Inferior parietal cortex (tissue), 1 donor: ENCODE measurements at regions not wholly inside any gene's neighbourhood (a gene's known extent, or its start where the extent isn't known, plus 50 kb on each side); places are given as distances from the start of the nearest gene placed in this dataset.

Experiments used
- DNase-seq: peaks from one replicate; pipeline ENCODE4 v3.0.0-alpha.2; 2016; ENCODE audit errors: extremely low spot score

DNA sequence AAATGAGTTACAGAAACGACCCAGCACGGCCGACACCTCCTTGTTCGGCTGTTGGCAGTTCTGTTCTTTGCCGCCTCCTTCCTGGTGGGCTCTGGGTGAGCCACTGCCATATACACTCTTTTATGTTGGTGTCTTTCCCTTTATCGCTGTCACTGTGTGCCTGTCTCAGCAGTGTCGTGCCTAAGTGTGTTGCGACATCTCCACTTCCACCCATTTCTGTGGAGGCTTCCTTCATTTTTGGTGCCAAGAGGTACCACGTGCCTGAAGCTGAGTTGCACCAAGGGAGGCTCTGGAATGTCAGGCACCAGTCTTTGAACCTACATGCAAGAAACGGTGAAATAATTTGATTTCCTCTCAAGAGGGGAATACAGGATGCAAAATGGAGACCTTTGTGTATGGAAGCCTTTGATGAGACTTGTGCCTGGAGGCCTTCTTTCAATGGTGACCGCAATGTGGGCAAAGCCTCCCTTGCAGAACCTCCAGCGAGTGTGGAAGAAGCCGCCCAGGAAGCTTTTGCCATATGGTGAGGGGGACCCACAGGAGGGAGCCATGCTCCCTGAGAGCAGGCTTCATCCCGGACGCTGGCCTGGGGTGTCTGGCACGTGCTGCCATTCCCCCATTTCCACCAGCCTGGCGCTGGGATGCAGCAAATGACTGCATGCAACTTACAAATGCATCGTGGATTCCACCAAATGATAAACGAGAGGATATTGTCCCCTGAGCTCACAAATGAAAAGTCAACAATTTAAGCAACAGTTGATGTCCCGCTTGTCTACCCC lies 136.2 kb downstream of the TEX29 start:
- no peak for DNase-seq

DNA sequence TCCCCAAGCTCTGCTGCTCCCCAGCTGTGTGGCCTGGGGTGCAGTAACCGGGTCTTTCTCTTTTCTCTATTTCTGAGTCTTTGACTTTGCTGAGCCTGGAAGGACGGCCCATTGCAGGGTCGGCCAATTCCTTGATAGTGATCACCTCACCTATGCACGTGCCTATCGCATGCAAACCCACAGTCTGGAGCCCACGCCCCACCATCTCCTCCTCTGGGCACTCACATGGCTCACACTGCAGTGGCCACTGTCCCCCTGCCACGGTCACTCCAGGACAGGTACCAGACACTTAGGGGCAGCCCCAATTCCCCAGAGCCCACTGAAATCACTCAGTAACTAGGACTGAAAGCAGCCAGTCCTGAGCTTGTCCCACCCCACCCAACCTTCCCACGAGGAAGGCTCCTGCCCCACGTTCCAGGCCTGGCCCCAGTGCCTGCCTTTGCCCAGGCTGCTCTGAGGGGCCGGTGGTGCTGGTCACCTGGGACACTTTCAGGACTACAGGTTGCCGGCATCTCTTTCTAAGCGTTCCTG lies 137.6 kb downstream of the TEX29 start:
- DNase-seq: no peak

DNA sequence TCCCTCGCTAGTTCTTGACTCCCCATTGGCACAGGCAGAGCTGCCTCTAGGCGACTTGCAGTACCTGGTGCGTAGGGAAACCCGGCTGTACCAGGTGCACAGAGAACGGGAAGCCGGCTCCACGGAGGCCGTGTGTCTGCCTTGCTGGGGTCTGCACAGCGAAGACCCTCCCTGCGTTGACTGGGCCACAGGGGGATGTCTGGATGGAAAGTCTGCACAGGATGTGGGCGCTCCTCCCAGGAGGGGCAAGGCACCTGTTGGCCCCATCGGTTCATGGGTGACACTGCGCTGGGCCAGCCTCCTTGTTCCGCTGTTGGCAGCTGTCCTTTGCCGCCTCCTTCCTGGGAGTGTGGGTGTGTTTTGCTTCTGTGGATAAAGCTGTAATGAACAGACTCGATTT lies 138.3 kb downstream of the TEX29 start:
- DNase-seq: no peak

DNA sequence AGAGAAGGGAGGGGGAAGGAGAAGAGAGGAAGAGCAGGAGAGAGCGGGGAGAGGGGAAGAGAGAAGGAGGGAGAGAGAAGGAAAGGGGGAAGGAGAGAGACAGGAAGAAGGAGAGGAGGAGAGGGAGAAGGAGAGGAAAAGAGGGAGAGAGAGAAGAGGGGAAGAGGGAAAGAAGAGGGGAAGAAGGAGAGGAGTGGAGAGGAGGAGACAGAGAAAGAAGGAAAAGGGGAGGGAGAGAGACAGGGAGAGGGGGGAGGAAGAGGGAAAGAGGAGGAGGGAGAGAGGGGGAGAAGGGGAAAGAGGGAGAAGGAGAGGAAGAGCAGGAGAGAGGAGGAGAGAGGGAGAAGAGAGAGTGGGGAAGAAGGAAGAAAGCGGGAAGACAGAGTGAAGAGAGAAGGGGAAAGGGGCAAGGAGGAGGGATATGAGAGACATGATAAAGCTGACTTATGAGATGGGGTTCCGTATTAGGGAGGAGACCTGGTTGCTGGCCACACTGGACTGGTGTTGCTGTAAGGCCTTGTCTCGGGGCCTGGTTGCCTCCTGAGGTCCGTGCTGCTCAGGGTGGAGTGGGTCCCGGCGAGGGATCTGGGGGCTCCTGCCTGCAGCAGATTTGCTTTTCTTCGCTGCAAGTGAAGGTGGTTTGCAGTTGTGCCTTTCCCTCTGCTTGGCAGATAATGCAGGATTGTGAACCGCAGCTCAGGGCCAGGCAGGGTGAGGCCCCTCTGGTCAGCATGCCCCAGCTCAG lies 139.5 kb downstream of the TEX29 start:
- DNase-seq: no peak

DNA sequence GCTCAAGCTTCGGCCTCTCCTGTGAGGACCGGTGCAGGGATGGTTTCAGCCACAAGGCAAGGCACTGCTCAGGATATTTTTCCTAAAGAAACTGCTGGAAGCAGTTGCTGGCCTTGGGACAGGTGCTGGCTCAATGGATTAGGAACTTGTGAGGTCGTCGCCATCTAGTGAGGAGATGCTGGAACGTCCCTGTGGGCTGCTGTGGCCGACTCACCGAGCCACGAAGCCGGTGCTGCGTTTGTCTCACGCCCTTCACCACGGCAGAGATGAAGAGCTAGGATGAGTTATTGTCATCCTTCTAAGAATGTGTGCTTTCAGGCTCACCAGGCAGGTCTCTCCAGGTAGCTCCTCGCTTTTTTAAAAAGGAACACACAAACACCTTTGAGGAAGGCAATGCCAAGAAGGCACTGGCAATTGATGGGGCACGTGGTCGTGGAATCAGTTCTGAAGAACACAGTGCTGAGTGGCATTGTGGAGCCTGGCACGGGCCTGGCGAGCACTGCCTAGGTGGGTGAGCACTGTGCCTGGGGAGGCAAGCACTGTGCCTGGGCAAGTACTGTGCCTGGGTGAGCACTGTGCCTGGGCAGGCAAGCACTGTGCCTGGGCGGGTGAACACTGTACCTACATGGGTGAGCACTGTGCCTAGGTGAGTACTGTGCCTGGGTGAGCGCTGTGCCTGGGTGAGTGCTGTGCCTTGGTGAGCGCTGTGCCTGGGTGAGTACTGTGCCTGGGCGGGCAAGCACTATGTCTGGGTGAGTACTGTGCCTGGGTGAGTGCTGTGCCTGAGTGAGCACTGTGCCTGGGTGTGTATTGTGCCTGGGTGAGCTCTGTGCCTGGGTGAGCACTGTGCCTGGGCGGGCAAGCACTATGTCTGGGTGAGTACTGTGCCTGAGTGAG lies 140.4 kb downstream of the TEX29 start:
- DNase-seq: peak; percentile 72

DNA sequence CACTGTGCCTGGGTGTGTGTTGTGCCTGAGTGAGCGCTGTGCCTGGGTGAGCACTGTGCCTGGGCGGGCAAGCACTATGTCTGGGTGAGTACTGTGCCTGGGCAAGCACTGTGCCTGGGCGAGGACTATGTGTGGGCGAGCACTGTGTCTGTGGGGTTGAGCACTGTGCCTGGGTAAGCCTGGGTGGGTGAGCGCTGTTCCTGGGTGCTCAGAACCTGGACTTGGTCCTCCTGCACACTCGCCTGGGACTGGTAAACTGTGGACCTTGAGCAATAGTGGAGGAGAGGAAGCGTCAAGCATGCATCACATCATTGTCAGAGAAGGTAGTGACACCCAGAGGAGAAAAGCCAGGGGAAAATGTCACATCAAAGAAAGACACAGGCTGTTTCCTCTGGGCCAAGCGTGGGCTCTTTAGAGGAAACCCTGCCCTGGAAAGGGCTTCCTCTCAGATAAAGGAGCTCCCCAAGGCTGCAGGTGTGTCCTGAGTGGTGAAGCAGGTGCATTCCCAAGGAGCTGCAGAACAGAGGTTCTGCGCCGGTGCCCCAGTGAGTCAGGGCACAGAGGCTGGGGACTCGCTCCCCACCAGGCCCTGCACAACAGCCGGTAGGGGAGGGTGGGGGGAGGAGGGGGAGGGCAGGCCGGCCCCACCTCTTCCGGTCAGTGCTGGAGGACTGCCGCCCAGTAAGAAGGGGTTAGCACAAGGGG lies 141.2 kb downstream of the TEX29 start:
- DNase-seq: no peak

DNA sequence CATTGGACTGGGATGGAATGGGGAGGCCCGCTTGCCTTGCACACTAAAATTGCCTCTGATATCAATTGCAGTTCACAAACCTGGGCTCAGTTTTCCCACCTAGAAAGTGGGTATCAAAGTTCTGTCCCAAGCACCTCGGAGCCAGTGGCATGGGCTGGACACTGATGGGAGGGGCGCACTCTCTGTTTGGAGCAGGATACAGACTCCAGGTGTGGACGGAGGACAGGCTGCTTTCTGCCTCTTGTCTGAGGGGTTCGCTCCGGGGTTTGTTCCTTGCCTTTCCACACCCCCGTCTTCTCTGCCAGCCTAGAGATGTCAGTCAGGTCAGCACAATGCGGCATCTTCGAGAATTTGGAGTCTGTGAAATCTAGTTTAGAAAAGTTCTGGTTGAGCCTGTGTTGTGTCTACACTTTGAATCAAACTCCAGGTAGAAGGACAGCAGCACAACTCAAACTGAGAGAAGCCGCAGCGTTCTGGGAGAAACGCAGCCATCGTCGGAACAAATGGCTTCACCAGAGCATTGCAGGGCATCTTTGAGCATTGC lies 141.9 kb downstream of the TEX29 start:
- DNase-seq: no peak

DNA sequence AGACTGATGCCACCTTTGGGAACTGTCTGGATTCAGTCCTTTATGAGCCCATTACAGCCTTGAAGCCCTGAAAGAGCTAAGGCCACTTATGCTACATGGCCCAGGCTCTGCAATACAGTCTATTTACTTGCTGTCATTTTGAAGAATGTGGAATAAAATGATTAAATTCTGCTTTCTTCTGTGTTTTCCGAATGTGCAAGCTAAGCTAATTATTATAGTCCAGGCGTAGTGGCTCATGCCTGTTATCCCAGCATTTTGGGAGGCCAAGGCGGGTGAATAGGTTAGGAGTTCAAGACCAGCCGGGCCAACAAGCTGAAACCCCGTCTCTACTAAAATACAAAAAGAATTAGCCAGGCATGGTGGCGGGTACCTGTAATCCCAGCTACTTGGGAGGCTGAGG lies 142.5 kb downstream of the TEX29 start:
- DNase-seq: no peak

DNA sequence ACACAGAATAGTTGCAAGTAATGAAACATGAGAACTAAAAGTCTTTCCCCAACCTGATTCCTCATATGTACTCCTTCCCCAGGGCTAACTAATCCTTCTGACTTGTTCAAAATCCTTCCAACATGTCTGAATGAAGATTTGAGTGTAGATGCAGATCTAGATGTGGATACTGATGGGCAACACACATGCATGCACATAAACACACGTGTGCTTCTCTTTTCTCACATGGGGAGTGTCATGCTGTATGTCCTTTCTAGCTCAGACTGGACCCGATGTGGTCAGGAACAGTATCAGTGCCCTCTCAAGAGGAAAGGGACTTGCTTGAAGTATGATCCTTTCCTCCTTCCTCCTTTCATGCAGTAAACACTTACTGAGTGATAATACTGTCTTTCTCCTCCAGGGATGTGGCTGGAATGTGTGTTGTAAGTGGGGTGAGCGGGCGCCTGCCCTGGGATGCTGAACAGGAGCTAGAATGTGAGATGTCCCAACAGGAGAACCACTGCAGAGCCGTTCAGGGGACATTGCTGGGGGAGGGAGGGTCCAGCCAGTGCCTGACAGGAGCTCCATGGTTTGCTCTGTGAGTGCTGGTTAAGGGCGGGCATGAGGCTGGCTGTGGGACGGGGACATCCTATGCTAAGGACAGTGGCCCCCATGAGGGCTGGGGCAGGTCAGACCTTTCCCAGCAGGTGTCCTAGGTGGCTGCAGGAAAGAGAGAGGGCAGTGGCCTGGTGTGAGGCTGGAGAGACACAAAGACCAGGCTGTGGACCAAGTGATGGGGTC lies 146.9 kb downstream of the TEX29 start:
- DNase-seq: no peak

DNA sequence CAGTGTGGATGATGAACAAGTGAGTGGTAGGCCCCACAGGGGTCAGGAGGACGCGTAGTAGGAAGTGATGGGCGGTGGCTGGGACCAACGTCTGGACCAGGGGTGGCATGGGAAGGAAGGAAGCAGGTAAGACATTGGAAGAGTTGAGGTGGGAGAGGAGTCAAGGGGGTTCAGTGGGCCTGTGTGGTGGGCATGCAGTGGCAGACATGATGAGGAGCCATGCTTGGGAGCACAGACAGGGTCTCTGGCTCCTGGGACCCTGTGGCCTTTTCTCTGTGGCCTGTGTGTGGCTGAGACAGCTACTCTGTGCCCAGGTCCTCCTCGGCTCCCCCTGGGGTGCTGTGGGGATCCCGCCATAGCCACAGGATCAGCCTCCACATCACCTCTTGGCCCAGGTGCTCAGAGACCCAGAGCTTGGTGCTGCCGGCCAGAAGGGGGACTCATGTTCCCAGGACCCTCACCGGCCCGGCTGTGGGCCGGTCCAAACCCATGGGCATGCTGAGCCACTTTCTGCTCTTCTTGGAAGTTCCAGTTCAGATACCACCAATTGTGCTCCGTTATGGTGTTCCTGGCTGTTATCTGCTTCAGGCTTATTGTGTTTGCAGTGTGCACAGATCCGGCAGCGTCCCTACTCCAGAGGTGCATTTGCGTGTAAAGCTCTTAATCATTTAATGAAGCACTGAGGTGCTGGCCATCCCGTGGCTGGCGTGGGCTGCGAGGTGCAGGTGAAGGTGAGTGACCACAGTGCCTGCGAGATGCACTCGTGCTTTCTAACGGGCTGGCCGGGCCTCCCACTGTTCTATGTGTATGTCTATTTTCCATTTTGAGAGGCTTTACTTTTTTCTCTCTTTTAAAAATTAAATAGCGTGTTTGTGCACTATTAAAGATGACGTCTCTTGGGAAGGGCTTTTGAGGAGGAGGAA lies 147.9 kb downstream of the TEX29 start:
- no peak for DNase-seq

DNA sequence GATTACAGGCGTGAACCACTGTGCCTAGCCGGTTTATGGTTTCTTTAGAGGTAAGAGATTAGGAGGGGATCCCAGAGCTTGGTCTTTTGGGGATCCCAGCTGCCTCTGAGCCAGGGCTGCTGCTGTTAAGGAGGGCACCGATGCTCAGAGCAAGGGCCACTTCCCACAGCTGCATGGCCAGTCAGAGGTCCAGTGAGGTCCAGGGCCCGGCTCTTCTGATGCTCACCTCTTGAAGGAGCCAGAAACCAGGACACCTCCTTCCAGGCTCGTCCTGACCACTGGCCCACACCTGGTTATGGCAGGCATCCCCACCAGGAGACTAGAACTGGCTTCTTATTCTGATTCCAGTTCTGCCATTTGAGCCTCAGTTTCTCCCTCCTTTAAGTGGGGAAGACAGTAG lies 149.0 kb downstream of the TEX29 start:
- no peak for DNase-seq

DNA sequence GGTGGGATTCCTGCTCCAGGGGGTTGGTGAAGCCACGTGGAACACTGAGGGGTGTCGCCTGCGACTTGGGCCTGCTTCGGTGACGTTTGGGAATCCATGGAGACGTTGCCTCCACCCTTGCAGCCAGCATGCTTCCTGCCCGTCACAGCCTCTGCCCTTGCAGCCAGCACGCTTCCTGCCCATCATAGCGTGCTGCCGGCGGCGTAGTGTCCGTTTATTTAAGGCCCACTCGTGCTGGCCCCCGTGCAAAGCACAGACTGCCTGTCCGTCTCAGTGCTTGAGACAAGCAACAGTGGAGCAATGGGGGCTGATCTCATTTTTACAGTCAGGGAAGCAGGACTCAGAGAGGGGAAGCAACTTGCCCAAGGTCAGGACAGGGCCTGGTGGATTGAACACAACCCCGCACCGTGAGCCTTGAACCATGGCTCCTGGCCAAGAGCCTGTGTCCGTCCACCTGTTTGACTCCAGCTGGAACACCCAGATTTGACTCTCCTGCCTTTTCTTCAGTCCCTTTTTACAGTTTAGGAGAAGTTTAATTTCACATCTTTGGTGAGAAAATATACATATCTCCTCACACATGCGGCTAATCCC lies 149.6 kb downstream of the TEX29 start:
- no peak for DNase-seq

DNA sequence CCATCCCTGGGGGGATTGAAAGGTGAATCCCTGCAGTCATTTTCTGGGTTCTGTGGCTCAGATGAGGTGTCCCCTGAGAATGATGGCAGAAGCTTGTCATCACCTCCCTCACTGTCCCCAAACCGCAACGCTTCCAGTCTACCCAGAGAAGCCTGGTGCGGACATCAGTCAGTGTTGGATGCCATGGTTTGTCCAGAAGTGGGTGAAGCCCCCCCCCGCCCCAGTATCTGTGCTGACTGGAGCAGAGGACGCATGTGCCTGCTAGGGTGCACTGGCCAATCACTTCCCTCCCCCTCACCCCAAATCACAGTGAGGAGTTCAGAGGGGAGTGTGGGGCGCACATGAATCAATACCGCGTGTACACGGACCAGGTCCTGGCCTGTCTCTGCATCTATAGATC lies 150.5 kb downstream of the TEX29 start:
- no peak for DNase-seq

DNA sequence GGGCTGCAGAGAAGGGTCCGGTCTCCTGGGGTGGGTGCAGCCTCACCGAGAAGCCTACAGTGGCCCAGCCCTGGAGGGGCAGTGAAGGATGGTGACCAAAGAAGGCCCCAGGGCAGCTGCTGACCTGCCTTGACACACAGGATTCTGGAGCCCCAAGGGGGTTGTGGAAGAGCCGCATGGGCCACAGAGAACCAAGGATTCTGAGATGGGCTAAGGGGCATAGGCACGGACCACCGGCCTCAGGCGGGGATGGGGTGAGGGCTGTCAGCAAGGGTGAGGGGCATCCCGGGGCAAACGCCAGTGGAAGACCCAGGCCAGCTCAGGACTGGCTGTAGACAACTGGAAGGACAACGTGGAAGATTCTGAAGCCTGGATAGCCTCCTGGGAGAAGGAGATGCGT lies 151.6 kb downstream of the TEX29 start:
- DNase-seq: no peak

DNA sequence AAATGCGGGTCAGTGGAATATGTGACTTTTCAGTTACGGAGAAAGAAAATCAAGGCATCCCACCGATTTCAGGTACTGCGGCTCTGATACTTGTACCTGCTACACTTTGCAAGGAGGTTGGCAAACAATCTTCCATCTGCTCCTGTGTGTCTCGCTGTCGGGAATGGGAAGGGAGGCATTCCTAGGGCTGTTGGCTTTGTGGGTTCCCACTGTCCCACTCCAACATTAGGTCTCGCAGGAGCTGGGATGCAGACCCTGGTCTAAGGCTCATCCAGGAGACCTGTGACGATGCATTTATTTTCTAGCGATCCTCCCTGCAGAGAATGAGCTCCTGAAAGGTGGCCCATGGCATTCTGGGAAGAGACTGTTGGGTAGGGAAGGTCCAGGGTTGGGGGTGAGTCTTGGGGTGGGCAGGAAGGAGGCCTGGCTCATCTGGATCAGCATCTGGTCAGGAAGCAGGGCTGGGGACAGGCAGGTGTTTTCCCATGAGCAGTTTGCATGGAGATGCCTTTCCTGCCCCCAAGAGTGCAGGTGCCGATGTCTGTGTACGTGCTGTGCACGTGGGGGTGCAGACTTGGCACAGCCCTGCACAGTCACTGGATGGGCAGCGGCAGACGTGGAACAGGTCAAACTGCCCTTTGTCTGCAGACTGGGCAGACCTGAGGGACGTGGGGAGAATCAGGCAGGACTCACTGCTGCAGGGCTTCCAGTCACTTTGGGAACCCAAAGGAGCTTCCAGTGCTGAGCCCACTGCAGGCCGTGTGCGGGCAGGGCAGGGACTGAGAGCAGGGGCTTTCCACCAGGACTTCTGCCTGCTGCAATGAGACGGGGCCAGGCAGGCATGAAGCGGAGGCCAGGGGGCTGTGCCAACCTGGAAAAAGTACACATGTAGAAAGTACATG lies 152.4 kb downstream of the TEX29 start:
- no peak for DNase-seq

DNA sequence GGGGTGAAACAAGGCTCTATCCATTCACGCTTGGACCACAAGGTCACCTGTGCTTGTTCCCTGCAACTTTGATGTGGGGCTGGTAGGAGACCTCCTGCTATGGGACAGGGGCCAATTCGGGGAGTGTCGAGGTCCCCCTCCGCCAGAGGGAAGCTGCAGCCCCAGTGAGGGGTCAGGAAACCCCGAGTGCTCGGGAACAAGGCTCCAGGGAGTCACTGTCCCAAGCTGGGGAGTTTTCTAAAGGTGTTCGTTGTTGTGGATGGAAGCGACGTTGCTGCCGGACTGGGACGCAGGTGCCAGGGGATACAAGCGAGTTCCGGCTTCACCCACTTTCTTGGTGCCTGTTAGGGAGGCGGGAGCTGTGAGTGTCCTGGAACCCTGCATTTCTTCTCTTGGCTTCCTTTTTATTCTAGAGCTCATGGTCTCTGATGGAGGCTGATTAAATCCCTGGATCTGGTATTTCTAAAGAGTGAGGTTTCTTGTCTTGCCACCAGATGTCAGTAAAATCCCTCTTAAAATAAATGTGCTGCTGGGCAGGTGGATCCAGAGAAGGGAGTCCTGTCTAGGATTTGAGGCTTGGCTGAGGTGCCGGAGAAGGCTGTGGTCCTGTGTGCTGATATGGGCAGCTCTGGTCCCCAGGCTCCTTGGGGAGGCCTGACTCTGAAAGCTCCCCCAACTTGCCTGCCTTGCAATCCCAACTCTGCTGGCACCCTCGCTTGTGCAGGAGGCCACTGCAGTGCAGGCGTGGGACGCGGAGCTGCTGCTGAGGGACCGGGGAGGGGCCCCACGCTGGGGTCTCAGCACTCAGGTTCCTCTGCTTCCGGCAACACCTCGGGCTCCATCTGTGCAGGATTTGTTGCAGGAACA lies 153.9 kb downstream of the TEX29 start:
- DNase-seq: peak; percentile 73

DNA sequence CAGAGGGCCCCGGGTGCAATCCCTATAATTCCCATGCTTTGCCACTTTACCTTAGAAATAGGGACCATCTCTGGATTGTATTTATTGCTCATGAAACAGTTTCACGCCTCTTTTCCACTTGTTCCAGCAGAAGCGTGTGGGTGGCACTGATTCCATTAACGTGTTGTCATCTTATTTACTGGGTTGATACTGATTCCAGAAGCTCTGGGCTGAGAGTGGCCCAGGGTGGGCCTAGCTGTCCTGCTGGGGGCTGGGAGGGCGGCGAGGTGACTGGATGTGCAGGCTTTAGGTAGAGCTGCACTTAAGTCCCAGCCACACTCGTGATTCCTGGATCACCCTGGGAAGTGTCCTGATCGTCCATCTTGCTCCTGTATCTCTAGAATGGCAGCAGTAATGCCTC lies 155.0 kb downstream of the TEX29 start:
- DNase-seq: no peak
